NT2/D1 (cell line): ENCODE measurements at regions not wholly inside any gene's neighbourhood (a gene's known extent, or its start where the extent isn't known, plus 50 kb on each side); places are given as distances from the start of the nearest gene placed in this dataset.
A peak's percentile ranks its signal among the peaks of the same experiment; 100 is the strongest.

Experiments
- DNase-seq: peaks from one replicate; pipeline ENCODE4 v3.0.0-alpha.2; 2011; ENCODE audit warnings: low read depth, low spot score
- H3K27me3 ChIP-seq: 2 replicates; pipeline ENCODE4 v1.6.0; 2011; ENCODE audit warnings: mild to moderate bottlenecking; ENCODE audit not compliant: insufficient read length, insufficient read depth
- H3K36me3 ChIP-seq: 2 replicates; pipeline ENCODE4 v1.6.1; 2011; ENCODE audit warnings: mild to moderate bottlenecking, low read length, mixed read lengths; ENCODE audit not compliant: insufficient read depth, insufficient read length
- H3K4me1 ChIP-seq: 2 replicates; pipeline ENCODE4 v1.5.1; 2011; ENCODE audit not compliant: insufficient read depth, insufficient read length
- H3K4me3 ChIP-seq: 2 replicates; pipeline ENCODE4 v1.5.1; 2011; ENCODE audit warnings: low read depth; ENCODE audit not compliant: insufficient read length
- H3K9ac ChIP-seq: 2 replicates; pipeline ENCODE4 v1.6.0; 2011; ENCODE audit warnings: low read depth; ENCODE audit not compliant: insufficient read length
- H3K9me3 ChIP-seq: 2 replicates; pipeline ENCODE4 v1.5.1; 2011; ENCODE audit warnings: mild to moderate bottlenecking, low read length; ENCODE audit not compliant: insufficient read depth
- SUZ12 ChIP-seq: IDR thresholded peaks from 2 replicates; pipeline ENCODE4 v1.6.1; 2011; ENCODE audit not compliant: insufficient read length, insufficient read depth; ENCODE audit errors: extremely low read depth
- YY1 ChIP-seq: IDR thresholded peaks from 2 replicates; pipeline ENCODE4 v1.6.1; 2011; ENCODE audit not compliant: insufficient read length, insufficient read depth
- ZNF274 ChIP-seq: IDR thresholded peaks from 2 replicates; pipeline ENCODE4 v1.6.1; 2011; ENCODE audit warnings: mild to moderate bottlenecking, low read depth, low read length

DNA sequence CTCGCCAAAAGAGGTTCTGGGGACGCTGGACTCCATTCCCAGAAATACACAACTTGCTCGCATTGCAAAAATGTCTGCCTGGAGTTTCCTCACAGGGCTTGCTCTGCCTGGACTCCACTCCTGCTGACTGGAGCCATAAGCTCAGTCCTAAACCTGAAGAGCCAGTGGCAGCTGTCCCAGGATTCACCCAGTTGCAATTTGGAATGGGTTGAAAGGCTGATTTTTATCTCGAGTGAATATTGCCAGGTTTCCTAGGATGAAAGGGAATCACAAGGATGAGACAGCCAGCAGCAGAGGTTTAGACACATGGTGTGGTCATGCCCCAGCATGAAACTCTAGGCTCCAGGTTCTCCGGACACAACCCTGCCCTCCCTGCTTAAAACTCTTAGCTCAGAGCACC, 223.3 kb downstream of the BMP7 start:
- no peaks in the 10 kb centered on the region for H3K36me3 ChIP-seq
- peaks cover 9% of the 10 kb centered on the region for H3K4me1 ChIP-seq
- no peak overlapping the region for H3K9ac ChIP-seq
- TF ChIP-seq SUZ12, result no peak
- TF ChIP-seq YY1, result no peak
- TF ChIP-seq ZNF274, result no peak
- H3K9me3 ChIP-seq, result no peaks in the 10 kb centered on the region
- DNase-seq, result no peak
- H3K27me3 ChIP-seq, result no peaks in the 10 kb centered on the region
- H3K4me3 ChIP-seq, result no peak overlapping the region

DNA sequence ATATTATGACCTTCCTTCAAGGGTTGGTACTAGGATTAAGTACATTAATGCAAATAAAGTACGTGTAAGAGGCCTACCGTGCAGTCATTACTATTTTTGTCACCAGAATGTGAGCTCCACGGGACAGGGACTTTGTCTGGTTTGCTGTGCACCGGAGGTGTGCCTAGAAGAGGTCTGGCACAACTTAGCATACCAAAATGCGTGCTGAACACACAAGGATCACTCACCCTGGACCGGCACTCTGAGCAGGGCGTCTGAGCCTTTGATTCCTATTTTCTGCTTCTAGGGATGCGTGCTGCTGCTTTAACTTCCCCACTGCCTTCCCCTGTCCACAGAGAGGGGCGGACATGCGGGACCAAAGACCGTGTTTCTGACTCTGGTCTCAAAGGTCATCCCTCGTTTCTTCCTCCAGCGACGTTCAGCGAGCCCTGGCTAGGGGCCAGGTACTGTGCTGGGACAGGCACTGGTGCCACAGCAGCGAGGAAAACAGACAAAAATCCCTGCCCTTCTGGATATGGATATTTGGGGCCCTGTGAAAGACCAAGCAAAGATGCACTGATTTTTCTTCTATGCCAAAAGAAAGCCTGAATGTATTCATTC, 222.7 kb downstream of the BMP7 start:
- no peak for DNase-seq
- no peaks in the 10 kb centered on the region for H3K27me3 ChIP-seq
- no peak for TF ChIP-seq YY1
- TF ChIP-seq SUZ12, result no peak
- no peak for TF ChIP-seq ZNF274
- H3K4me3 ChIP-seq, result no peak overlapping the region
- peaks cover 9% of the 10 kb centered on the region for H3K4me1 ChIP-seq
- no peaks in the 10 kb centered on the region for H3K9me3 ChIP-seq
- no peak overlapping the region for H3K9ac ChIP-seq
- H3K36me3 ChIP-seq, result no peaks in the 10 kb centered on the region

DNA sequence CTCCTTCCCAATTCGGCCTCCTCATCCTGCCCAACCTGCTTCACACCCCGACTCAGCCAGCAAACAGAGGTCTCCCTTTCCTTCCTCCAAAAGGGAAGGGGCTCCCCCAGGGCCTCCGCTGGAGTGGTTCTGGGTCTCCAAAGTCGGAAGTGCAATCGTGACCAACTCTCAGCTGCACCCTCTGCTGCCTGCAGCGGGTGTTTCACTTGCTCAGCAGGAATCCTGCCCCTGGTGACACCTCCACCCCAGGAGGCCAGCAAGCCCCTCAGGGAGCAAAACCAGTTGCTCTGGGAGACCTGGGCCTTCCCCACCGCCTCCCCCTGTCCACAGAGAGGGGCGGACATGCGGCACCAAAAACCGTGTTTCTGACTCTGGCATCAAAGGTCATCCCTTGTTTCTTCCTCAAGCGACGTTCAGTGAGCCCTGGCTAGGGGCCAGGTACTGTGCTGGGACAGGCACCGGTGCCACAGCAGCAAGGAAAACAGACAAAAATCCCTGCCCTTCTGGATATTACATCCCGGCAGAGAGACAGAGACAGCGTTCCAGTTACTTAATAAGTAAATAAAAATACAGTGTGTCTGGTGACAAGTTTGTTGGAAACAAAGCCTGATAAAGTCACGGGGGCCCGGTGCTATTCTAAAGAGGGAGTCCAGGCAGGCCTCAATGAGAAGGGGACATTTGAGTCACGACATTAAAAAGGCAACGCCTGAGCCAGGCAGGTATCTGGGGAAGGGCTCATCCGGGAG, 219.0 kb downstream of the BMP7 start:
- H3K36me3 ChIP-seq, result no peaks in the 10 kb centered on the region
- no peak overlapping the region for H3K4me3 ChIP-seq
- DNase-seq, result no peak
- H3K9me3 ChIP-seq, result no peaks in the 10 kb centered on the region
- no peak overlapping the region for H3K9ac ChIP-seq
- TF ChIP-seq YY1 (no peak), SUZ12 (no peak), ZNF274 (no peak)
- H3K4me1 ChIP-seq, result peaks cover 9% of the 10 kb centered on the region
- no peaks in the 10 kb centered on the region for H3K27me3 ChIP-seq

DNA sequence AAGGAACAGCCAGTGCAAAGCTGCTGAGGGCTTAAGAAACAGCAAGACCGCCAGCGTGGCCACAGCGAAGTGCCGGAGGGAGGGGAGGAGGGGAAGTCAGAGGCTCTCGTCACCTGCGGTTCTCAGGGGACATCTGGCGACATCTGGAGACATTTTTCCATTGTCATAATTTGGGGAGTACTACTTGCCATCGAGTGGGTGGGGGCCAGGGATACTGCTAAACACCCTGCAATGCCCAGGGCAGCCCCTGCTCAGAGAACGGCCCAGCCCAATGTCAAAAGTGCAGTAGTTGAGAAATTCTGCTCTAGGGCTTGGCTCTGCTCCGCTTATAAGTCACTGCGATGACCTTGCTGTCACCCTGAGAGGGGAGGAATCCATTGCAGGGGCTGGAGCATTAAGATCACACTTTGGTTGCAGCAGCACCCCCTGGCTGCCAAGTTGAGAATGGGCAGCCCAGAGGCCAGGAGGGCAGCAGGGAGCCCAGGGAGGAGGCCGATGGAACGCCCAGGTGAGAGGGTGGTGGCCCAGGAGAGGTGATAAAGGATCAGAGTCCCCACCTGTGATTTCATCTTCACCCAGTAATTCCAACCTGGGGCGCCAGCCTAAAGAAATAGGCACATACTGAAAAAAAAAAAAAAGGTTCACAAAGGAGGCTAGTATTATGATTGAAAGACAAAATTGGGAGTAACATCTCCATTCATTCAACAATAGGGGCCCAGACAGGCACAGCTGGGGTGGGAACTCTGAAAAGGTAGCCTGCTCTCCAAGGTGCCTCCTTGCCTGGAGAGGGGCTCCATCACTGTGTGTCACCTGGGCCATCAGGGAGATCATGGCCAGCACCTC, 218.2 kb downstream of the BMP7 start:
- H3K9me3 ChIP-seq, result no peaks in the 10 kb centered on the region
- no peaks in the 10 kb centered on the region for H3K27me3 ChIP-seq
- DNase-seq, result peak; percentile 36
- no peaks in the 10 kb centered on the region for H3K36me3 ChIP-seq
- peaks cover 9% of the 10 kb centered on the region for H3K4me1 ChIP-seq
- TF ChIP-seq ZNF274, result no peak
- no peak for TF ChIP-seq YY1
- TF ChIP-seq SUZ12, result no peak
- no peak overlapping the region for H3K9ac ChIP-seq
- H3K4me3 ChIP-seq, result no peak overlapping the region

DNA sequence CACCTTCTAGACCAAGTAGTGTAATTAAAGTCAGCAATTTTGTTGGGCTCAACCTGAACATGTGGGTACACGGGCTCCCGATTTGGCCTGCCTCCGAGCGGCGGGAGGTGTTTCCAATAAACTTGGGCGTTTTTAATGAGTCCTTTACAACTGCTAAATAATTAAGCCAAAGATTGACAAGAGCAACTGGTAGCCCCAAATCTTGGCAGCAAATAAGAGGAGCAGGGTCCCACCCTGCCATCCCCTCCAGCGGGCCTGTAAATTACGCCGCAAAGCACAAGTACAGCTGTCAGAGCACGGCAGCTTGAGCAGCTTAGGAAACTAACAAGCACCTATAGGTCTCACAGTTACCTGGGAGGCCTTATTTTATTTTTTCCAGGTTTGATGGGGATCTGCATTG, 217.1 kb downstream of the BMP7 start:
- Histone ChIP-seq H3K4me1 (peaks cover 9% of the 10 kb centered on the region), H3K4me3 (no peak overlapping the region), H3K9me3 (no peaks in the 10 kb centered on the region; the same call in 1 of the 2 replicates), H3K9ac (no peak overlapping the region), H3K27me3 (no peaks in the 10 kb centered on the region), H3K36me3 (no peaks in the 10 kb centered on the region)
- TF ChIP-seq SUZ12, result no peak
- TF ChIP-seq YY1, result no peak
- TF ChIP-seq ZNF274, result no peak
- no peak for DNase-seq

DNA sequence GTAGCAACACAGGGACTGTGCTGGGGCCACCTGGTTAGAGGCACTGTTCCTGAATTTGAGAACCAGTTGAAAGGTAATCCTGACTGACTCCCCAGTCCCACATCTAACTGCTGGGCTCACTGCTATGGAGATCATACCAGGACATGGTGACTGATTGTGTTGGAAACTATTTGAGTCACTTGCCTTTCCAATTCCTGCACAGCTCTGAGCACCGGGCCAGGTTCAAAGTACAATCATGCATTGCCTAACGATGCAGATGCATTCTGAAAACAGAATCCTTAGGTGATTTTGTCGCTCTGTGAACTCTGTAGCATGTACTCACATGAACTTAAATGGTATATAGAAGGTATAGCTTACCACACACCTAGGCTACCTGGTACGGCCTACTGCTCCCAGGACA, 215.3 kb downstream of the BMP7 start:
- no peak for TF ChIP-seq YY1
- no peak for TF ChIP-seq ZNF274
- TF ChIP-seq SUZ12, result no peak
- Histone ChIP-seq H3K36me3 (no peaks in the 10 kb centered on the region), H3K4me1 (peaks cover 9% of the 10 kb centered on the region), H3K4me3 (no peak overlapping the region), H3K27me3 (no peaks in the 10 kb centered on the region), H3K9me3 (no peaks in the 10 kb centered on the region; the same call in 1 of the 2 replicates), H3K9ac (no peak overlapping the region)
- DNase-seq, result no peak

DNA sequence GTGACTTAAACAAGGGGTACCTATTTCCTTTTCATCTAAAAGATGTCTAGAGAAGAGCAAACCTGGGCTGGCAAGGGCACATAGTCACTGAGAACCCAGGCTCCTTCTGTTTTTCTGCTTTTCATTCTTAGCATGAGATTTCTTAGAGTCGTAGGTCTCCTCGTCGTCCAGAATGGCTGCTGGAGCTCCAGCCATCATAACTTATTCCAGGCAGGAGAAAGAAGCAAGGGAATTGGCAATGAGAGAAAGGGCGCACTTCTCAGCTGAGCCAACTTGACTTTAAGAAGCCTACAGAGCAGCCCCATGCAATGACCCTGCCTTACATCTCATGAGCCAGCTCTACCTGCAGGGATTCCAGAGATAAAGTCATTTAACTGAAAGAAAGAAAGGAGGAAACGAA, 213.4 kb downstream of the BMP7 start:
- Histone ChIP-seq H3K27me3 (no peaks in the 10 kb centered on the region), H3K9ac (no peak overlapping the region), H3K4me3 (no peak overlapping the region), H3K36me3 (no peaks in the 10 kb centered on the region), H3K9me3 (no peaks in the 10 kb centered on the region; the same call in 1 of the 2 replicates), H3K4me1 (no peaks in the 10 kb centered on the region)
- DNase-seq, result no peak
- no peak for TF ChIP-seq ZNF274
